CD4-positive, alpha-beta T cell (primary cell): ENCODE measurements at regions not wholly inside any gene's neighbourhood (a gene's known extent, or its start where the extent isn't known, plus 50 kb on each side); places are given as distances from the start of the nearest gene placed in this dataset.

Experiments
- ATAC-seq: fragments of 200-7000 bp; cut with Tn5 transposase; one replicate; pipeline ENCODE4 v1.10.0; 2022; ENCODE audit warnings: mild to moderate bottlenecking; ENCODE audit not compliant: poor library complexity
- CTCF ChIA-PET: fragments of 350-600 bp; sonication (Branson Sonifier 250); formaldehyde crosslinking; loops from one replicate; lab custom pipeline; 2021; ENCODE audit warnings: antibody characterized with exemption, inconsistent platforms; lab: Charles Lee
- POLR2A ChIA-PET: fragments of 350-600 bp; sonication (Branson Sonifier 250); formaldehyde crosslinking; loops from one replicate; lab custom pipeline; 2021; ENCODE audit warnings: antibody characterized with exemption, inconsistent platforms; lab: Charles Lee
- DNase-seq, 14 experiments: peaks; one replicate each; pipeline ENCODE4 v3.0.0-alpha.2; 2013 to 2020; ENCODE audit warnings: mixed read lengths in 2 of 14
- H3K27ac ChIP-seq, 2 donors: one replicate each; pipeline versions ENCODE4 v1.5.1 to v1.7.0; 2013; ENCODE audit warnings: low read length in 2 of 2, low read depth in 1 of 2, mild to moderate bottlenecking in 1 of 2
- H3K27me3 ChIP-seq, 2 experiments: 1 replicate in 1 of 2; 2 replicates in 1 of 2; pipeline versions ENCODE4 v1.6.1 to v1.7.0; 2013; ENCODE audit warnings: low read length in 2 of 2, control low read depth in 1 of 2, mild to moderate bottlenecking in 1 of 2, moderate library complexity in 1 of 2; ENCODE audit not compliant: insufficient read depth in 2 of 2, control insufficient read depth in 1 of 2
- H3K36me3 ChIP-seq: one replicate; pipeline ENCODE4 v1.6.1; 2013; ENCODE audit warnings: low read length, control low read depth; ENCODE audit not compliant: insufficient read depth
- H3K4me1 ChIP-seq: one replicate; pipeline ENCODE4 v1.6.1; 2013; ENCODE audit warnings: low read length, control low read depth; ENCODE audit not compliant: insufficient read depth
- H3K4me3 ChIP-seq: one replicate; pipeline ENCODE4 v1.5.1; 2013; ENCODE audit warnings: mild to moderate bottlenecking, low read length, moderate library complexity
- H3K9me3 ChIP-seq, 2 experiments: 1 replicate in 1 of 2; 2 replicates in 1 of 2; pipeline versions ENCODE4 v1.6.1 to v1.7.0; 2013; ENCODE audit warnings: low read length in 2 of 2, mild to moderate bottlenecking in 2 of 2, control low read depth in 1 of 2, moderate library complexity in 1 of 2; ENCODE audit not compliant: control insufficient read depth in 1 of 2, insufficient read depth in 1 of 2
- H3K27ac Mint-ChIP-seq: one replicate; pipeline ENCODE4 v1.8.0; 2020; ENCODE audit warnings: mixed read lengths
- H3K27me3 Mint-ChIP-seq: one replicate; pipeline ENCODE4 v1.8.0; 2021; ENCODE audit warnings: mixed read lengths
- H3K36me3 Mint-ChIP-seq: one replicate; pipeline ENCODE4 v1.8.0; 2021; ENCODE audit warnings: low read depth, mixed read lengths
- H3K4me1 Mint-ChIP-seq: one replicate; pipeline ENCODE4 v1.8.0; 2021; ENCODE audit warnings: low read depth, mixed read lengths
- H3K4me3 Mint-ChIP-seq: one replicate; pipeline ENCODE4 v1.8.0; 2020; ENCODE audit warnings: mild to moderate bottlenecking, mixed read lengths
- H3K9me3 Mint-ChIP-seq: one replicate; pipeline ENCODE4 v1.8.0; 2020; ENCODE audit warnings: mixed read lengths
- CTCF ChIP-seq: fragments of 200-600 bp; IDR thresholded peaks from one replicate; pipeline ENCODE4 v1.8.0; 2022; ENCODE audit warnings: antibody characterized with exemption, mild to moderate bottlenecking
- intact Hi-C, 2 experiments: fragments of 100-400 bp; cut with DNase I in 1 of 2; cut with micrococcal nuclease in 1 of 2; formaldehyde crosslinking; loops; one replicate each; pipeline versions ENCODE4 v1.15.1 to v1.9.0; 2023 to 2025; cut with DNase I, micrococcal nuclease

- Histone ChIP-seq H3K27me3 (no peaks in the 10 kb centered on the region), H3K4me3 (no peak overlapping the region), H3K27ac (no peak overlapping the region), H3K4me1 (no peaks in the 10 kb centered on the region), H3K9me3 (no peaks in the 10 kb centered on the region), H3K36me3 (no peaks in the 10 kb centered on the region)
- Mint-ChIP-seq H3K9me3 (no peaks in the 10 kb centered on the region), H3K27ac (no peak overlapping the region), H3K4me3 (no peak overlapping the region), H3K36me3 (no peaks in the 10 kb centered on the region), H3K4me1 (no peaks in the 10 kb centered on the region), H3K27me3 (no peaks in the 10 kb centered on the region)
- intact Hi-C loops: no loop called here
- ChIA-PET POLR2A (no interaction called here), CTCF (no interaction called here)
- DNase-seq (peak in 1 of 14 experiments; percentile 7), ATAC-seq (no peak)
- TF ChIP-seq CTCF: no peak
These were observed 831.6 kb upstream of the CHAC2 start for GRCh38 chr2:52936029-52936428.

- Mint-ChIP-seq H3K27ac (no peak overlapping the region), H3K4me1 (no peaks in the 10 kb centered on the region), H3K27me3 (no peaks in the 10 kb centered on the region), H3K4me3 (no peak overlapping the region), H3K9me3 (peaks cover 2% of the 10 kb centered on the region), H3K36me3 (no peaks in the 10 kb centered on the region)
- intact Hi-C loops: no loop called here
- Histone ChIP-seq H3K27ac (no peak overlapping the region), H3K4me3 (no peak overlapping the region), H3K4me1 (no peaks in the 10 kb centered on the region), H3K27me3 (no peaks in the 10 kb centered on the region), H3K36me3 (no peaks in the 10 kb centered on the region), H3K9me3 (no peaks in the 10 kb centered on the region)
- TF ChIP-seq CTCF: no peak
- DNase-seq (no peak), ATAC-seq (no peak)
- POLR2A ChIA-PET: no interaction called here
- CTCF ChIA-PET: no interaction called here
These were observed 832.5 kb upstream of the CHAC2 start for GRCh38 chr2:52934920-52935640.

- Histone ChIP-seq H3K9me3 (peaks cover 0 to 6% of the 10 kb centered on the region in 2 experiments), H3K4me1 (no peaks in the 10 kb centered on the region), H3K36me3 (no peaks in the 10 kb centered on the region), H3K27me3 (no peaks in the 10 kb centered on the region), H3K4me3 (no peak overlapping the region), H3K27ac (no peak overlapping the region)
- no peak overlapping the region for H3K4me3 Mint-ChIP-seq
- ATAC-seq (no peak), DNase-seq (no peak)
- H3K27ac Mint-ChIP-seq: no peak overlapping the region
- peaks cover 2% of the 10 kb centered on the region for H3K9me3 Mint-ChIP-seq
- H3K4me1 Mint-ChIP-seq: no peaks in the 10 kb centered on the region
- intact Hi-C loops: no loop called here
- ChIA-PET POLR2A (no interaction called here), CTCF (no interaction called here)
- no peaks in the 10 kb centered on the region for H3K27me3 Mint-ChIP-seq
- no peak for TF ChIP-seq CTCF
- no peaks in the 10 kb centered on the region for H3K36me3 Mint-ChIP-seq
These were observed 833.2 kb upstream of the CHAC2 start for GRCh38 chr2:52934323-52934898.
